ENCODE measurements at regions not wholly inside any gene's neighbourhood (a gene's known extent, or its start where the extent isn't known, plus 50 kb on each side); places are given as distances from the start of the nearest gene placed in this dataset.

GRCh38 chr14:61132336-61132735, 148.8 kb downstream of the TMEM30B start:
- Histone ChIP-seq H3K27me3 (no peaks in the 10 kb centered on the region), H4K20me1 (no peaks in the 10 kb centered on the region), H3K27ac (peak overlapping the region in 1 of 11 experiments; percentile 41; a peak in 1 of 22 replicates), H3K4me2 (peak overlapping the region in 1 of 11 experiments; percentile 9; a peak in 1 of 22 replicates), H3K9ac (no peak overlapping the region), H3K36me3 (no peaks in the 10 kb centered on the region), H3K4me3 (no peak overlapping the region), H3K9me3 (replicated peaks in 1 of 11) (peaks cover 2 to 18% (median 3%) of the 10 kb centered on the region in 11 experiments; a peak in 18 of 22 replicates), H3K4me1 (peaks cover 0 to 15% (median 0%) of the 10 kb centered on the region in 10 experiments; a peak in 5 of 20 replicates)
- no peak for TF ChIP-seq Cebpa-rat (IDR thresholded peaks at IDR 0.05)

- Histone ChIP-seq H3K27ac (no peak overlapping the region), H3K4me3 (no peak overlapping the region), H3K27me3 (no peaks in the 10 kb centered on the region), H3K4me1 (peaks cover 4 to 26% (median 9%) of the 10 kb centered on the region in 10 experiments; a peak in 17 of 20 replicates), H3K9me3 (replicated peaks in 1 of 11) (peaks cover 0 to 11% (median 0%) of the 10 kb centered on the region in 11 experiments; a peak in 3 of 22 replicates), H3K9ac (no peak overlapping the region), H4K20me1 (no peaks in the 10 kb centered on the region), H3K4me2 (no peak overlapping the region), H3K36me3 (no peaks in the 10 kb centered on the region)
- TF ChIP-seq Cebpa-rat (IDR thresholded peaks at IDR 0.05) = no peak
Measured at GRCh38 chr14:61130512-61131260, 149.6 kb downstream of the SLC38A6 start.

- H3K9me3 ChIP-seq (replicated peaks in 1 of 11) = peaks cover 0 to 11% (median 0%) of the 10 kb centered on the region in 11 experiments; a peak in 3 of 22 replicates
- no peaks in the 10 kb centered on the region for H4K20me1 ChIP-seq
- H3K27ac ChIP-seq = no peak overlapping the region
- H3K9ac ChIP-seq = no peak overlapping the region
- H3K36me3 ChIP-seq = no peaks in the 10 kb centered on the region
- TF ChIP-seq Cebpa-rat (IDR thresholded peaks at IDR 0.05) = no peak
- no peak overlapping the region for H3K4me3 ChIP-seq
- no peak overlapping the region for H3K4me2 ChIP-seq
- no peaks in the 10 kb centered on the region for H3K27me3 ChIP-seq
- peaks cover 4 to 31% (median 10%) of the 10 kb centered on the region in 10 experiments; a peak in 17 of 20 replicates for H3K4me1 ChIP-seq
Measured at GRCh38 chr14:61129168-61129745, 148.2 kb downstream of the SLC38A6 start.

GRCh38 chr14:61128382-61129167, 147.5 kb downstream of the SLC38A6 start:
- H3K9ac ChIP-seq = no peak overlapping the region
- peak overlapping the region in 3 of 11 experiments; percentile 2 to 23 (median 3); a peak in 2 of 22 replicates for H3K4me2 ChIP-seq
- peaks cover 4 to 31% (median 10%) of the 10 kb centered on the region in 10 experiments; a peak in 17 of 20 replicates for H3K4me1 ChIP-seq
- H3K36me3 ChIP-seq = no peaks in the 10 kb centered on the region
- H3K9me3 ChIP-seq (replicated peaks in 1 of 11) = peaks cover 0 to 11% (median 0%) of the 10 kb centered on the region in 11 experiments; a peak in 3 of 22 replicates
- H3K27ac ChIP-seq = peak overlapping the region in 2 of 11 experiments; percentile 24 to 33; a peak in 2 of 22 replicates
- no peak overlapping the region for H3K4me3 ChIP-seq
- TF ChIP-seq Cebpa-rat (IDR thresholded peaks at IDR 0.05) = no peak
- no peaks in the 10 kb centered on the region for H3K27me3 ChIP-seq
- H4K20me1 ChIP-seq = no peaks in the 10 kb centered on the region

GRCh38 chr14:61126603-61127498, 145.8 kb downstream of the SLC38A6 start:
- Histone ChIP-seq H3K36me3 (no peaks in the 10 kb centered on the region), H3K27me3 (no peaks in the 10 kb centered on the region), H3K4me2 (peak overlapping the region in 10 of 11 experiments; percentile 36 to 65 (median 53); a peak in 16 of 22 replicates), H3K27ac (no peak overlapping the region), H3K9me3 (replicated peaks in 1 of 11) (peaks cover 0 to 26% (median 9%) of the 10 kb centered on the region in 11 experiments; a peak in 13 of 22 replicates), H3K9ac (no peak overlapping the region), H3K4me3 (no peak overlapping the region), H3K4me1 (peaks cover 4 to 39% (median 13%) of the 10 kb centered on the region in 10 experiments; a peak in 17 of 20 replicates), H4K20me1 (no peaks in the 10 kb centered on the region)
- TF ChIP-seq Cebpa-rat (IDR thresholded peaks at IDR 0.05) = no peak

GRCh38 chr14:61125867-61126572, 145.0 kb downstream of the SLC38A6 start:
- H3K9ac ChIP-seq = no peak overlapping the region
- TF ChIP-seq Cebpa-rat (IDR thresholded peaks at IDR 0.05) = no peak
- H3K27ac ChIP-seq = no peak overlapping the region
- H3K4me1 ChIP-seq = peaks cover 4 to 47% (median 13%) of the 10 kb centered on the region in 10 experiments; a peak in 17 of 20 replicates
- H3K36me3 ChIP-seq = peaks cover 0 to under 1% (median 0%) of the 10 kb centered on the region in 11 experiments; a peak in 1 of 22 replicates
- no peaks in the 10 kb centered on the region for H4K20me1 ChIP-seq
- H3K9me3 ChIP-seq (replicated peaks in 1 of 11) = peaks cover 5 to 35% (median 14%) of the 10 kb centered on the region in 11 experiments
- no peak overlapping the region for H3K4me3 ChIP-seq
- H3K4me2 ChIP-seq = peak overlapping the region; percentile 13 to 65 (median 53); a peak in 20 of 22 replicates
- H3K27me3 ChIP-seq = no peaks in the 10 kb centered on the region

GRCh38 chr14:61125041-61125866, 144.2 kb downstream of the SLC38A6 start:
- Histone ChIP-seq H3K36me3 (peaks cover 0 to 5% (median 0%) of the 10 kb centered on the region in 11 experiments; a peak in 1 of 22 replicates), H3K9ac (no peak overlapping the region), H3K27me3 (no peaks in the 10 kb centered on the region), H3K4me1 (peaks cover 4 to 53% (median 13%) of the 10 kb centered on the region in 10 experiments; a peak in 17 of 20 replicates), H3K9me3 (replicated peaks in 1 of 11) (peaks cover 10 to 42% (median 20%) of the 10 kb centered on the region in 11 experiments), H3K27ac (no peak overlapping the region), H3K4me2 (peak overlapping the region in 8 of 11 experiments; percentile 38 to 65 (median 53); a peak in 12 of 22 replicates), H3K4me3 (no peak overlapping the region), H4K20me1 (no peaks in the 10 kb centered on the region)
- no peak for TF ChIP-seq Cebpa-rat (IDR thresholded peaks at IDR 0.05)

All from BLaER1 treated with 17β-estradiol and CSF1 and Interleukin-3, amounts not matched to agents 10 nM and 100 nM (cell line).